Caco-2 (cell line): ENCODE measurements at regions not wholly inside any gene's neighbourhood (a gene's known extent, or its start where the extent isn't known, plus 50 kb on each side); places are given as distances from the start of the nearest gene placed in this dataset.

Experiments
- BruUV-seq: library from RNA; stranded (reverse); fragments of 400-500 nt; replicated peaks from 2 replicates; lab custom pipeline; 2021; lab: Mats Ljungman, UMichigan
- CTCF ChIA-PET: fragments of 300-600 bp; sonication (Branson Sonifier 250); formaldehyde crosslinking; loops from one replicate; lab custom pipeline; 2022; ENCODE audit warnings: antibody characterized with exemption; lab: Charles Lee
- POLR2A ChIA-PET: fragments of 300-600 bp; sonication (Branson Sonifier 250); formaldehyde crosslinking; loops from one replicate; lab custom pipeline; 2022; ENCODE audit warnings: antibody characterized with exemption; lab: Charles Lee
- DNase-seq, 2 experiments: peaks; one replicate each; pipeline versions ENCODE4 v3.0.0 to v3.0.0-alpha.2; 2020 to 2022
- H3K27me3 ChIP-seq: replicated peaks from 2 replicates; pipeline ENCODE4 v1.6.0; 2011; ENCODE audit warnings: low read length; ENCODE audit not compliant: control insufficient read depth, insufficient read depth
- H3K36me3 ChIP-seq: 2 replicates; pipeline ENCODE4 v1.5.1; 2011; ENCODE audit warnings: low read length; ENCODE audit not compliant: control insufficient read depth, insufficient read depth
- H3K4me1 ChIP-seq: fragments of 250-450 bp; sonication (Bioruptor Pico); 2 replicates; pipeline ENCODE4 v1.5.1; 2020; ENCODE audit warnings: mild to moderate bottlenecking
- H3K4me3 ChIP-seq: 2 replicates; pipeline ENCODE4 v1.5.1; 2011; ENCODE audit warnings: low read depth, mild to moderate bottlenecking, control low read depth, low read length
- H3K9me3 ChIP-seq: fragments of 250-450 bp; sonication (Bioruptor Pico); 2 replicates; pipeline ENCODE4 v1.5.1; 2020; ENCODE audit warnings: mild to moderate bottlenecking, moderate library complexity
- H3K27ac Mint-ChIP-seq: one replicate; pipeline ENCODE4 v1.8.0; 2022; ENCODE audit warnings: mixed read lengths; ENCODE audit not compliant: unreplicated experiment
- H3K27me3 Mint-ChIP-seq: one replicate; pipeline ENCODE4 v1.8.0; 2022; ENCODE audit warnings: mixed read lengths; ENCODE audit not compliant: insufficient read depth, unreplicated experiment
- H3K36me3 Mint-ChIP-seq: one replicate; pipeline ENCODE4 v1.8.0; 2022; ENCODE audit warnings: mild to moderate bottlenecking, mixed read lengths; ENCODE audit not compliant: insufficient read depth, unreplicated experiment
- H3K4me1 Mint-ChIP-seq: one replicate; pipeline ENCODE4 v1.8.0; 2022; ENCODE audit warnings: low read depth, mixed read lengths; ENCODE audit not compliant: unreplicated experiment
- H3K4me3 Mint-ChIP-seq: one replicate; pipeline ENCODE4 v1.8.0; 2022; ENCODE audit warnings: mild to moderate bottlenecking, moderate library complexity, mixed read lengths; ENCODE audit not compliant: unreplicated experiment
- H3K9me3 Mint-ChIP-seq: one replicate; pipeline ENCODE4 v1.8.0; 2022; ENCODE audit warnings: mixed read lengths; ENCODE audit not compliant: unreplicated experiment
- intact Hi-C: fragments of 100-400 bp; cut with micrococcal nuclease; formaldehyde crosslinking; loops from one replicate; pipeline ENCODE4 v1.10.0; 2022; ENCODE audit not compliant: unreplicated experiment
- TF ChIP-seq, protein P1 (sequence below), 2 experiments: fragments of 200-600 bp in 1 of 2; IDR thresholded peaks; 1 replicate in 1 of 2; 2 replicates in 1 of 2; pipeline versions ENCODE4 v1.5.1 to v1.8.0; 2011 to 2022; ENCODE audit warnings: antibody characterized with exemption in 1 of 2, control low read depth in 1 of 2, inconsistent platforms in 1 of 2, low read depth in 1 of 2, low read length in 1 of 2, mild to moderate bottlenecking in 1 of 2, moderate library complexity in 1 of 2; ENCODE audit not compliant: insufficient read depth in 1 of 2, severe bottlenecking in 1 of 2, unreplicated experiment in 1 of 2

DNA sequence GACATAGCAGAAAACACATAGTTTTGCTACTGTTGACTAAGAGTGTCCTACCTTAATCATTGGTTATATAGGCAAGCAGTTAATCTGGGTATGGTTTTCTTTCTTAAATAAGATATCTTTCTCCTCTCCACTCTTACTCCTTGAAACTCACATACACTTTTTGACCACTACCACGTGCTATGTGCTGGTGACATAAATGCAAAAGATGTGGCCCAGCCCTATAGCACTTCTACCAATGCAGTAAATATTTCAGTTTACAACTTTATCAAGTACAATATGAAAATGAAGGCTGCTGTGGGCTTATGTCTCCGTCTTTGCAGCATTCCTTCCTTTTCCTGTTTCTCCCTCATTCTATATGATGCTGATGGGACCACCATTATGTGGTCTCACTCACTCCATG, 410.2 kb upstream of the CFAP20DC start:
- no peaks in the 10 kb centered on the region for H3K9me3 ChIP-seq
- Mint-ChIP-seq H3K27ac (no peak overlapping the region), H3K9me3 (no peaks in the 10 kb centered on the region), H3K27me3 (peaks cover 2% of the 10 kb centered on the region), H3K4me1 (no peaks in the 10 kb centered on the region), H3K4me3 (no peak overlapping the region), H3K36me3 (no peaks in the 10 kb centered on the region)
- ChIA-PET CTCF (no interaction called here), POLR2A (no interaction called here)
- H3K36me3 ChIP-seq: no peaks in the 10 kb centered on the region
- H3K27me3 ChIP-seq: no peaks in the 10 kb centered on the region; the same call in 1 of the 2 replicates
- TF ChIP-seq, protein P1, sequence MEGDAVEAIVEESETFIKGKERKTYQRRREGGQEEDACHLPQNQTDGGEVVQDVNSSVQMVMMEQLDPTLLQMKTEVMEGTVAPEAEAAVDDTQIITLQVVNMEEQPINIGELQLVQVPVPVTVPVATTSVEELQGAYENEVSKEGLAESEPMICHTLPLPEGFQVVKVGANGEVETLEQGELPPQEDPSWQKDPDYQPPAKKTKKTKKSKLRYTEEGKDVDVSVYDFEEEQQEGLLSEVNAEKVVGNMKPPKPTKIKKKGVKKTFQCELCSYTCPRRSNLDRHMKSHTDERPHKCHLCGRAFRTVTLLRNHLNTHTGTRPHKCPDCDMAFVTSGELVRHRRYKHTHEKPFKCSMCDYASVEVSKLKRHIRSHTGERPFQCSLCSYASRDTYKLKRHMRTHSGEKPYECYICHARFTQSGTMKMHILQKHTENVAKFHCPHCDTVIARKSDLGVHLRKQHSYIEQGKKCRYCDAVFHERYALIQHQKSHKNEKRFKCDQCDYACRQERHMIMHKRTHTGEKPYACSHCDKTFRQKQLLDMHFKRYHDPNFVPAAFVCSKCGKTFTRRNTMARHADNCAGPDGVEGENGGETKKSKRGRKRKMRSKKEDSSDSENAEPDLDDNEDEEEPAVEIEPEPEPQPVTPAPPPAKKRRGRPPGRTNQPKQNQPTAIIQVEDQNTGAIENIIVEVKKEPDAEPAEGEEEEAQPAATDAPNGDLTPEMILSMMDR (IDR thresholded peaks at IDR 0.05; ENCODE audit: insufficient read depth in 1 of 2, low read depth in 1 of 2, low read length in 1 of 2, severe bottlenecking in 1 of 2, unreplicated experiment in 1 of 2): no peak
- no peak overlapping the region for H3K4me3 ChIP-seq
- no peaks in the 10 kb centered on the region for H3K4me1 ChIP-seq
- BruUV-seq: no TSS peak
- intact Hi-C loops: no loop called here
- no peak for DNase-seq

DNA sequence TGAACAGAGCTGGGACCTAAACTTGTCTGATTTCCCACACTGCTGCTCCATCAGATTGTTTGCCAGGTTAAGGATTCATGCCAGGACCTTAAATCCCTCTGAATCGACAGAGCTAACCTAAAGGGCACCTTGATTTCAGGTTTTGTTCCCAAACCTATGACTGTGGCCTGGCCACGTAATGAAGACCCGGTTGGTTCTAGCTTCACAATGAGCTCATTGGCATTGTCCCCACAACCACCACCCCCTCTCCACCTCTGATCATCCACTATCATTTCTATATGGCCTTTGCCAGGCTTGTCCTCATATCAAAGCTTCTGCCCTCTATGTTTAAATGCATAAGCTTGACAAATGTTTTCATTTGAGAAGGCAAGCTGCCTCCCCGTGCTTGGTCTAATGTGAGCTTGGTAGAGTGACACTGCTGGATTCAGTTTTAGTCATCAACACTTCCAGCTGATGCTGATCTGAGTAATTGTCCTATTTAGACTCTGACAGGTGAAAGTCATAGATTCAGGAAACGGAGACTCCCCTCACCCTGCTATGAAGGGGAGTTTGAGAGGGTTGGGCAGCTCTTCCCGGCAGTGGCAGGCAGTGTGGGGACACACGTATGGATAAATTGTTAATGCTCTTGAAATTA, 407.1 kb upstream of the CFAP20DC start:
- no peaks in the 10 kb centered on the region for H3K4me1 ChIP-seq
- H3K4me3 Mint-ChIP-seq: no peak overlapping the region
- ChIA-PET POLR2A (no interaction called here), CTCF (no interaction called here)
- H3K27ac Mint-ChIP-seq: no peak overlapping the region
- H3K4me3 ChIP-seq: no peak overlapping the region
- H3K36me3 ChIP-seq: no peaks in the 10 kb centered on the region
- peaks cover 2% of the 10 kb centered on the region for H3K27me3 Mint-ChIP-seq
- H3K9me3 ChIP-seq: no peaks in the 10 kb centered on the region
- H3K4me1 Mint-ChIP-seq: no peaks in the 10 kb centered on the region
- no peaks in the 10 kb centered on the region for H3K36me3 Mint-ChIP-seq
- H3K9me3 Mint-ChIP-seq: no peaks in the 10 kb centered on the region
- no peak for DNase-seq
- TF ChIP-seq, protein P1 (IDR thresholded peaks at IDR 0.05; ENCODE audit: insufficient read depth in 1 of 2, low read depth in 1 of 2, low read length in 1 of 2, severe bottlenecking in 1 of 2, unreplicated experiment in 1 of 2): no peak
- no peaks in the 10 kb centered on the region; the same call in 1 of the 2 replicates for H3K27me3 ChIP-seq
- intact Hi-C loops: no loop called here
- BruUV-seq: no TSS peak

DNA sequence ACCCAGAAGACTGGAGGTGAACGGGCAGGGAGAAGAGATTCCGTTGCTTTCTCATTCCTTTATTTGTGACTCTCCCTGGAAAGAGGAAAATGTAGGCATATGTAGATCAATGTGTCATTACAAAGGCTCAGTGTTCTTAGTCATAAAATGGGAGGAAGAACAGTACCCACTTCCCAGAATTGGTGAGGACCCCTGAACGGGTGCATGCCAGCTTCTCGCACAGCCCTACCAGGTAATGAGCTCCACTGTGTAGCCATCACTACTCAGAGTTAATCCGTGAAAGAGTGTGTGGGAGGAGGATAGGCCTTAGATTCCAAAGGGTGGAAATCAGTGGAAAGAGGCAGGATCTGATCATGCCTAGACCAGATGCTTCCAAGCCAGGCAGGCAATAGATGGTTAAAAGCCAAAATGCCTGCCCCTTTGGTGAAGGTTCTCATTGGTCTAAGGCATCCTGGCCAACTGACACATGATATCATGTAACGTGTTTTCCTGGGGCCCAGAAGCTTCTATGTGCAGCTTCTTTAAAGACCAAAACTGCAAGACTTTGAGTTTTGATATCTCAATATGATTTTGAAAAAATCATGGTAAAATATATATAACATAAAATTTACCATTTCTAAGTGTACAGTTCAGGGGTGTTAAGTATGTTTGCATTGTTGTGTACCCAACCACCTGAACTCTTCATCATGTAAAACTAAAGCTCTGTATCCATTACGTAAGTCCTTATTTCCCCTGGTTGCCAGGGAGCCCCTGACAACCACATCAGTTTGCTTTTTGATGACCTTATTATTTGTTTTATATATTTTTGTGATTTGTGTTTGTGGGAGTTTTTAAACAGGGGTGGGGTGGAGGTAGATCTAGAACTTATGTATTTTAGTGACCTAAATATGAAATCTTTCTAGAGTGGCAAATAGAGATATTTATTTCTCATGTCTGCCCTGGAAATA, 402.2 kb upstream of the CFAP20DC start:
- no TSS peak for BruUV-seq

More for the DNA sequence above, 402.2 kb upstream of the CFAP20DC start:
- intact Hi-C loops: no loop called here
- Mint-ChIP-seq H3K9me3 (no peaks in the 10 kb centered on the region), H3K4me1 (no peaks in the 10 kb centered on the region), H3K27me3 (peaks cover 3% of the 10 kb centered on the region), H3K4me3 (no peak overlapping the region), H3K27ac (no peak overlapping the region), H3K36me3 (no peaks in the 10 kb centered on the region)
- CTCF ChIA-PET: no interaction called here
- POLR2A ChIA-PET: no interaction called here
- no peaks in the 10 kb centered on the region for H3K36me3 ChIP-seq
- H3K4me3 ChIP-seq: no peak overlapping the region
- H3K9me3 ChIP-seq: no peaks in the 10 kb centered on the region
- DNase-seq: no peak
- no peaks in the 10 kb centered on the region for H3K4me1 ChIP-seq
- no peaks in the 10 kb centered on the region; the same call in 1 of the 2 replicates for H3K27me3 ChIP-seq
- TF ChIP-seq, protein P1 (IDR thresholded peaks at IDR 0.05; ENCODE audit: insufficient read depth in 1 of 2, low read depth in 1 of 2, low read length in 1 of 2, severe bottlenecking in 1 of 2, unreplicated experiment in 1 of 2): no peak
